Calu3 (cell line): ENCODE measurements at regions not wholly inside any gene's neighbourhood (a gene's known extent, or its start where the extent isn't known, plus 50 kb on each side); places are given as distances from the start of the nearest gene placed in this dataset.
"Not testable (repeated sequence)": the region's sequence is repeated elsewhere in the genome, so short reads cannot be mapped to it uniquely, and the experiment has no call there.

ENCODE experiments used
- BruUV-seq: library from RNA; stranded (reverse); fragments of 400-500 nt; replicated peaks from 2 replicates; lab custom pipeline; 2021; lab: Mats Ljungman, UMichigan
- CTCF ChIA-PET: fragments of 300-600 bp; sonication (Branson Sonifier 250); formaldehyde crosslinking; loops from one replicate; lab custom pipeline; 2022; ENCODE audit warnings: antibody characterized with exemption; lab: Charles Lee
- DNase-seq: peaks from one replicate; pipeline ENCODE4 v3.0.0; 2022
- H3K27ac Mint-ChIP-seq: one replicate; pipeline ENCODE4 v1.8.0; 2022; ENCODE audit warnings: mixed read lengths; ENCODE audit not compliant: unreplicated experiment
- H3K27me3 Mint-ChIP-seq: one replicate; pipeline ENCODE4 v1.8.0; 2022; ENCODE audit warnings: mixed read lengths; ENCODE audit not compliant: unreplicated experiment
- H3K36me3 Mint-ChIP-seq: one replicate; pipeline ENCODE4 v1.8.0; 2022; ENCODE audit warnings: mild to moderate bottlenecking, moderate library complexity, mixed read lengths; ENCODE audit not compliant: insufficient read depth, unreplicated experiment
- H3K4me1 Mint-ChIP-seq: one replicate; pipeline ENCODE4 v1.8.0; 2022; ENCODE audit warnings: mild to moderate bottlenecking, low read depth, mixed read lengths; ENCODE audit not compliant: unreplicated experiment
- H3K4me3 Mint-ChIP-seq: one replicate; pipeline ENCODE4 v1.8.0; 2022; ENCODE audit warnings: mild to moderate bottlenecking, low read depth, moderate library complexity, mixed read lengths; ENCODE audit not compliant: unreplicated experiment
- H3K9me3 Mint-ChIP-seq: one replicate; pipeline ENCODE4 v1.8.0; 2022; ENCODE audit warnings: low read depth, mixed read lengths; ENCODE audit not compliant: unreplicated experiment
- CTCF ChIP-seq: fragments of 200-600 bp; IDR thresholded peaks from one replicate; pipeline ENCODE4 v1.8.0; 2022; ENCODE audit warnings: antibody characterized with exemption; ENCODE audit not compliant: unreplicated experiment
- intact Hi-C: fragments of 100-400 bp; cut with micrococcal nuclease; formaldehyde crosslinking; loops from one replicate; pipeline ENCODE4 v1.10.0; 2022; ENCODE audit not compliant: unreplicated experiment

- no peaks in the 10 kb centered on the region for H3K36me3 Mint-ChIP-seq
- no peak for DNase-seq
- H3K9me3 Mint-ChIP-seq: no peaks in the 10 kb centered on the region
- intact Hi-C loops: no loop called here
- no peaks in the 10 kb centered on the region for H3K4me1 Mint-ChIP-seq
- H3K27ac Mint-ChIP-seq: no peak overlapping the region
- no peaks in the 10 kb centered on the region for H3K27me3 Mint-ChIP-seq
- no TSS peak for BruUV-seq
- no peak overlapping the region for H3K4me3 Mint-ChIP-seq
- CTCF ChIA-PET: no interaction called here
- no peak for TF ChIP-seq CTCF
Measured at GRCh38 chr14:89549381-89550125, 132.5 kb upstream of the FOXN3 start.

- H3K4me1 Mint-ChIP-seq, H3K27ac Mint-ChIP-seq, DNase-seq, H3K27me3 Mint-ChIP-seq, H3K9me3 Mint-ChIP-seq, intact Hi-C loops, CTCF ChIA-PET, H3K4me3 Mint-ChIP-seq, H3K36me3 Mint-ChIP-seq, BruUV-seq: not testable (repeated sequence)
Measured at GRCh38 chr14:89547047-89547446, 130.0 kb upstream of the FOXN3 start.

GRCh38 chr14:89544636-89545301, 127.7 kb upstream of the FOXN3 start:
- H3K36me3 Mint-ChIP-seq: no peaks in the 10 kb centered on the region
- H3K27ac Mint-ChIP-seq: no peak overlapping the region
- H3K4me1 Mint-ChIP-seq: no peaks in the 10 kb centered on the region
- no peak for DNase-seq
- H3K9me3 Mint-ChIP-seq: no peaks in the 10 kb centered on the region
- no peak for TF ChIP-seq CTCF
- intact Hi-C loops: no loop called here
- BruUV-seq: no TSS peak
- H3K27me3 Mint-ChIP-seq: no peaks in the 10 kb centered on the region
- CTCF ChIA-PET: no interaction called here
- H3K4me3 Mint-ChIP-seq: no peak overlapping the region

- intact Hi-C loops: no loop called here
- no peak for TF ChIP-seq CTCF
- no peaks in the 10 kb centered on the region for H3K9me3 Mint-ChIP-seq
- DNase-seq: no peak
- no peaks in the 10 kb centered on the region for H3K4me1 Mint-ChIP-seq
- H3K4me3 Mint-ChIP-seq: no peak overlapping the region
- H3K27ac Mint-ChIP-seq: no peak overlapping the region
- H3K27me3 Mint-ChIP-seq: no peaks in the 10 kb centered on the region
- CTCF ChIA-PET: no interaction called here
- no TSS peak for BruUV-seq
- no peaks in the 10 kb centered on the region for H3K36me3 Mint-ChIP-seq
Measured at GRCh38 chr14:89543425-89543790, 126.4 kb upstream of the FOXN3 start.
